Mammary epithelial cell (primary cell): ENCODE measurements at regions not wholly inside any gene's neighbourhood (a gene's known extent, or its start where the extent isn't known, plus 50 kb on each side); places are given as distances from the start of the nearest gene placed in this dataset.

ENCODE experiments used
- CTCF ChIP-seq, 2 donors: IDR thresholded peaks in 1 of 2; conservative IDR thresholded peaks in 1 of 2; 2 replicates each; pipeline ENCODE4 v1.5.1; 2011 to 2012; ENCODE audit warnings: inconsistent platforms in 2 of 2, low read length in 2 of 2, mild to moderate bottlenecking in 2 of 2, control low read depth in 1 of 2, low read depth in 1 of 2; ENCODE audit not compliant: insufficient read depth in 1 of 2; ENCODE audit errors: extremely low read depth in 1 of 2
- EZH2 ChIP-seq: IDR thresholded peaks from 2 replicates; pipeline ENCODE4 v1.6.1; 2012; ENCODE audit warnings: low read length, inconsistent platforms, borderline replicate concordance

- TF ChIP-seq EZH2 (no peak), CTCF (conservative IDR thresholded peaks at IDR 0.05 in 1 of 2, IDR thresholded peaks at IDR 0.05 in 1 of 2; ENCODE audit: extremely low read depth in 1 of 2, insufficient read depth in 1 of 2, low read depth in 1 of 2, low read length in 2 of 2) (no peak)
These were observed 136.6 kb upstream of the DAB2 start for GRCh38 chr5:39561421-39561820.
